ENCODE measurements at regions not wholly inside any gene's neighbourhood (a gene's known extent, or its start where the extent isn't known, plus 50 kb on each side); places are given as distances from the start of the nearest gene placed in this dataset.
"Not testable (repeated sequence)": the region's sequence is repeated elsewhere in the genome, so short reads cannot be mapped to it uniquely, and the experiment has no call there.

DNA sequence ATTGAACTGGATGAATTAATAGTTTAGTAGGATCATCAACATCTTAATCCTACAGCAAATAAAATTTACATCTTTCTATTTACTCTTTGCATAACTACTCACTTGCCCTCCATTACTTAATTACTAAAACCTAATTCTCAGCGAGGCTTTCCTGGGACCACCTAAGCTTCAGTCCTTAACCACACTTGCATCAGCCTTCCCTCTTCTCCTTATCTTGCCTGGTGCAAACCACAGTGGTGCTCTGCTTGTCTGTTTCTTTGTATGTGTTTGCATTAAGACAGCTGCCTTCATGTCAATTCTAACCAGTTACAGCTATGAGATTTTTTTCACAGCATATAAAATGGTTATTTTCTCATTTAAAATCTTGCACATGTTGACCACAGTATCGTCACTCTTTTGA lies 72.6 kb upstream of the ZNF92 start:
- CTCF ChIA-PET (ENCODE audit: unreplicated experiment): no interaction called here
- Histone ChIP-seq H4K20me1 (ENCODE audit: insufficient read depth, low read length) (no peaks in the 10 kb centered on the region), H3K4me1 (ENCODE audit: insufficient read depth, low read length, poor library complexity, severe bottlenecking) (no peaks in the 10 kb centered on the region), H3K4me2 (ENCODE audit: low read length) (no peak overlapping the region), H2AFZ (ENCODE audit: low read length) (no peak overlapping the region), H3K9me3 (ENCODE audit: low read length) (no peaks in the 10 kb centered on the region), H3K79me2 (ENCODE audit: insufficient read depth, low read depth, low read length) (no peaks in the 10 kb centered on the region), H3K4me3 (ENCODE audit: low read depth, low read length, poor library complexity, severe bottlenecking) (no peak overlapping the region), H3K27ac (ENCODE audit: low read depth, low read length, poor library complexity, severe bottlenecking) (no peak overlapping the region), H3K9me2 (ENCODE audit: insufficient read depth, low read length) (no peaks in the 10 kb centered on the region), H3K36me3 (ENCODE audit: insufficient read depth, low read length) (no peaks in the 10 kb centered on the region)
- DNase-seq (ENCODE audit: low spot score): no peak
- intact Hi-C loops (cut with micrococcal nuclease; ENCODE audit: unreplicated experiment): no loop called here
- no TSS peak for BruUV-seq (replicated peaks)
- no peak for TF ChIP-seq EZH2phosphoT487 (IDR thresholded peaks at IDR 0.05; ENCODE audit: borderline replicate concordance, low read depth, low read length)
- TF ChIP-seq, protein P1, sequence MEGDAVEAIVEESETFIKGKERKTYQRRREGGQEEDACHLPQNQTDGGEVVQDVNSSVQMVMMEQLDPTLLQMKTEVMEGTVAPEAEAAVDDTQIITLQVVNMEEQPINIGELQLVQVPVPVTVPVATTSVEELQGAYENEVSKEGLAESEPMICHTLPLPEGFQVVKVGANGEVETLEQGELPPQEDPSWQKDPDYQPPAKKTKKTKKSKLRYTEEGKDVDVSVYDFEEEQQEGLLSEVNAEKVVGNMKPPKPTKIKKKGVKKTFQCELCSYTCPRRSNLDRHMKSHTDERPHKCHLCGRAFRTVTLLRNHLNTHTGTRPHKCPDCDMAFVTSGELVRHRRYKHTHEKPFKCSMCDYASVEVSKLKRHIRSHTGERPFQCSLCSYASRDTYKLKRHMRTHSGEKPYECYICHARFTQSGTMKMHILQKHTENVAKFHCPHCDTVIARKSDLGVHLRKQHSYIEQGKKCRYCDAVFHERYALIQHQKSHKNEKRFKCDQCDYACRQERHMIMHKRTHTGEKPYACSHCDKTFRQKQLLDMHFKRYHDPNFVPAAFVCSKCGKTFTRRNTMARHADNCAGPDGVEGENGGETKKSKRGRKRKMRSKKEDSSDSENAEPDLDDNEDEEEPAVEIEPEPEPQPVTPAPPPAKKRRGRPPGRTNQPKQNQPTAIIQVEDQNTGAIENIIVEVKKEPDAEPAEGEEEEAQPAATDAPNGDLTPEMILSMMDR (conservative IDR thresholded peaks at IDR 0.05; ENCODE audit: low read length): no peak
- POLR2A ChIA-PET: interaction anchor here (0.7 to 0.8 kb wide), 2 partner anchors 15 to 283 kb away, joined by 4 read pairs; no protein-coding TSS in a partner anchor

DNA sequence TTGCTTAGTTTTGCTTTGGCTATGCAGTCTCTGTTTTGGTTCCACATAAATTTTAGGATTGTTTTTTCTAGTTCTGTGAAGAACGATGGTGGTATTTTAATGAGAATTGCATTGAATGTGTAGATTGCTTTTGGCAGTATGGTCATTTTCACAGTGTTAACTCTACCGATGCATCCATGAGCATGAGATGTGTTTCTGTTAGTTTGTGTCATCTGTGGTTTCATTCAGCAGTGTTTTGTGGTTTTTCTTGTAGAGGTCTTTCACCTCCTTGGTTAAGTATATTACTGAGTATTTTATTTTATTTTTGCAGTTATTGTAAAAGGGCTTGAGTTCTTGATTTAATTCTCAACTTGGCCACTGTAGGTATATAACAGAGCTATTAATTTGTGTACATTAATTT lies 78.2 kb upstream of the ZNF92 start:
- Histone ChIP-seq H3K9me3 (ENCODE audit: low read length) (no peaks in the 10 kb centered on the region), H3K9me2 (ENCODE audit: insufficient read depth, low read length) (no peaks in the 10 kb centered on the region), H3K36me3 (ENCODE audit: insufficient read depth, low read length) (no peaks in the 10 kb centered on the region), H3K4me3 (ENCODE audit: low read depth, low read length, poor library complexity, severe bottlenecking) (no peak overlapping the region), H3K4me1 (ENCODE audit: insufficient read depth, low read length, poor library complexity, severe bottlenecking) (no peaks in the 10 kb centered on the region), H3K79me2 (ENCODE audit: insufficient read depth, low read depth, low read length) (no peaks in the 10 kb centered on the region), H3K27ac (ENCODE audit: low read depth, low read length, poor library complexity, severe bottlenecking) (no peak overlapping the region), H2AFZ (ENCODE audit: low read length) (no peak overlapping the region), H3K4me2 (ENCODE audit: low read length) (no peak overlapping the region), H4K20me1 (ENCODE audit: insufficient read depth, low read length) (no peaks in the 10 kb centered on the region; the same call in 1 of the 2 replicates)
- no TSS peak for BruUV-seq (replicated peaks)
- no peak for TF ChIP-seq EZH2phosphoT487 (IDR thresholded peaks at IDR 0.05; ENCODE audit: borderline replicate concordance, low read depth, low read length)
- TF ChIP-seq, protein P1 (conservative IDR thresholded peaks at IDR 0.05; ENCODE audit: low read length): no peak
- ChIA-PET POLR2A (interaction anchor here (0.8 kb wide), 2 partner anchors 9 to 14 kb away, joined by 3 to 4 read pairs; no protein-coding TSS in a partner anchor), CTCF (ENCODE audit: unreplicated experiment) (no interaction called here)
- intact Hi-C loops (cut with micrococcal nuclease; ENCODE audit: unreplicated experiment): no loop called here
- DNase-seq (ENCODE audit: low spot score): no peak

DNA sequence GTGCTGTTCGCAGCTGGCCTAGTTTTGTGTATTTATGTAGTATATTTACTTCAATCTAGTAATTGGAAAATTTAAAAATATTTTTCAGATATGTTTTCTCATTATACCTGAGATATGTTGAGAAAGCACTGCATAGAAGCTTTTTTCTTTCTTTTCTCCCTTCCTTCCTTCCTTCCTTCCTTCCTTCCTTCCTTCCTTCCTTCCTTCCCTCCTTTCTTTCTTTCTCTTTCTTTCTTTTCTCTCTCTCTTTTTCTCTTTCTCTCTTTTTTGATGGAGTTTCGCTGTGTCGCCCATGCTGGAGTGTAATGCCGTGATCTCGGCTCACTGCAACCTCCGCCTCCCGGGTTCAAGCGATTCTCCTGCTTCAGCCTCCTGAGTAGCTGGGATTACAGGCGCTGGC lies 83.3 kb upstream of the ZNF92 start:
- CTCF ChIA-PET (ENCODE audit: unreplicated experiment); DNase-seq (ENCODE audit: low spot score): not testable (repeated sequence)

More for the DNA sequence above, 83.3 kb upstream of the ZNF92 start:
- H3K79me2 ChIP-seq (ENCODE audit: insufficient read depth, low read depth, low read length); intact Hi-C loops (cut with micrococcal nuclease; ENCODE audit: unreplicated experiment); H3K4me1 ChIP-seq (ENCODE audit: insufficient read depth, low read length, poor library complexity, severe bottlenecking); H3K27ac ChIP-seq (ENCODE audit: low read depth, low read length, poor library complexity, severe bottlenecking); H4K20me1 ChIP-seq (ENCODE audit: insufficient read depth, low read length); H2AFZ ChIP-seq (ENCODE audit: low read length); H3K9me3 ChIP-seq (ENCODE audit: low read length); H3K9me2 ChIP-seq (ENCODE audit: insufficient read depth, low read length); H3K36me3 ChIP-seq (ENCODE audit: insufficient read depth, low read length); POLR2A ChIA-PET; BruUV-seq (replicated peaks); H3K4me3 ChIP-seq (ENCODE audit: low read depth, low read length, poor library complexity, severe bottlenecking); H3K4me2 ChIP-seq (ENCODE audit: low read length): not testable (repeated sequence)
